Esophagus muscularis mucosa (tissue), 4 donors: ENCODE measurements at regions not wholly inside any gene's neighbourhood (a gene's known extent, or its start where the extent isn't known, plus 50 kb on each side); places are given as distances from the start of the nearest gene placed in this dataset.

ENCODE experiments used
- CTCF ChIP-seq, 3 experiments: fragments of 200-600 bp in 2 of 3; fragments of 450-650 bp in 1 of 3; sonication (generic) in 2 of 3; IDR thresholded peaks; one replicate each; pipeline ENCODE4 v1.5.1; 2017 to 2019; ENCODE audit warnings: antibody characterized with exemption in 3 of 3, mild to moderate bottlenecking in 2 of 3, moderate library complexity in 1 of 3
- EP300 ChIP-seq: sonication (generic); formaldehyde crosslinking; IDR thresholded peaks from one replicate; pipeline ENCODE4 v1.6.1; 2017; ENCODE audit warnings: antibody characterized with exemption
- POLR2A ChIP-seq: fragments of 450-650 bp; IDR thresholded peaks from one replicate; pipeline ENCODE4 v1.6.1; 2017; ENCODE audit warnings: antibody characterized with exemption, moderate library complexity, mild to moderate bottlenecking, low read depth

- TF ChIP-seq EP300 (no peak), CTCF (IDR thresholded peaks at IDR 0.05) (no peak), POLR2A (no peak)
Observed at GRCh38 chr4:97252615-97253154, 890.6 kb downstream of the STPG2 start.
